HG03196 (cell line): ENCODE measurements at regions not wholly inside any gene's neighbourhood (a gene's known extent, or its start where the extent isn't known, plus 50 kb on each side); places are given as distances from the start of the nearest gene placed in this dataset.

Experiments used
- ATAC-seq: cut with Tn5 transposase; IDR thresholded peaks from one replicate; pipeline ENCODE4 v1.9.1; 2021; ENCODE audit not compliant: unreplicated experiment

GRCh38 chr10:2128991-2129390 lies 391.7 kb upstream of the ADARB2 start:
- no peak for ATAC-seq

- ATAC-seq: no peak
Observed at GRCh38 chr10:2124135-2124534, 386.8 kb upstream of the ADARB2 start.

DNA sequence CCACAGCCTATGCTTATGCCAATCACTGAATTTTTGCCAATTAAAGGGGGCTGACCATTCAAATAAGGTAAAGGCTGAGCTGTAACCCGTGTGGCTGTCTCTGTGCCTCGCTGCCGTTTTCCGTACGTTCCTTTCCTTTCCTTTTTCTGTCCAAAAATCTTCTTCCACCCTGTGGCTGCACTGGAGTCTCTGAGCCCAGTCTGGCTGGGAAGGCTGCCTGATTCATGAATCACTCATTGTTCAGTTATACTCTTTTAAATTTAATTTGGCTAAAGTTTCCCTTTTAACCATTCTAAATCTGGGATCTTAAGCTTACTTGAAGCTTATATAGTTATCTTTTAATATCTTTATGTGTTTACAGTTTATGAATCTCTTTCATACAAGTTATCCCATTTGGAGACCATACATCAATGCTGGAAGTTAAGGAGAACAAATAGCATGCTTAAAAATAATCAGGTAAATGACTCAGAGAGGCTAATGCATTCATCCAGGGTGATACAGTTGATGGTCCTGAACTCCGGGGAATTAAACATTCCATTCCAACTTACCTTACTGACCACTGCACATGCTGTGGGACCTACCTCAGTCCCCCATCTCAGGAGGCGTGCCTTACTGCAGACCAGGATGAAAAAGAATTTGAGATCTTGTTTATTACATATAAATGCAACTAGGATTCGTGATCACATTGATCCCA lies 385.3 kb upstream of the ADARB2 start:
- no peak for ATAC-seq

- no peak for ATAC-seq
Observed at GRCh38 chr10:2121929-2122328, 384.6 kb upstream of the ADARB2 start.

GRCh38 chr10:2121315-2121714 lies 384.0 kb upstream of the ADARB2 start:
- no peak for ATAC-seq

DNA sequence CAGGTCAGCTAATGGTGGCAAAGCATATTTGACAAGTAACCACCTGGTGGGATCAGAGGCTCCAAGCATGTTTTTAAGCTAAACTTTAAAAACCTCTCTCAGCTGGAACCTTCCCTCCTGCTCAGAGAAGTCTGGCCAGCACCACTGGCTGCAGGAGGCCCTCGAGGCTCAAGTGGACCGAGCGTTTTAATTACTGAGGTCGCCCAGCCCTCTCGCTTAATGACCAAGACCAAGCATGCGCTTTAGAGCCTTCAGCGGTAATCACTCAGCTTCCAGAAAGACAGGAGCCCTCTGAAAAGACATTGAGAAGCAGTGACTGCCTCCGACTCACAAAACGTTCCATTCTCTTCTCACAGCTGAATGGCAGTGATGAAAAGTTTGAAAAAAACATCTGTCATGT lies 383.4 kb upstream of the ADARB2 start:
- ATAC-seq: no peak

- ATAC-seq: no peak
Observed at GRCh38 chr10:2119316-2119715, 382.0 kb upstream of the ADARB2 start.

- ATAC-seq: no peak
Observed at GRCh38 chr10:2118201-2118600, 380.9 kb upstream of the ADARB2 start.

GRCh38 chr10:2117641-2118040 lies 380.3 kb upstream of the ADARB2 start:
- ATAC-seq: no peak

DNA sequence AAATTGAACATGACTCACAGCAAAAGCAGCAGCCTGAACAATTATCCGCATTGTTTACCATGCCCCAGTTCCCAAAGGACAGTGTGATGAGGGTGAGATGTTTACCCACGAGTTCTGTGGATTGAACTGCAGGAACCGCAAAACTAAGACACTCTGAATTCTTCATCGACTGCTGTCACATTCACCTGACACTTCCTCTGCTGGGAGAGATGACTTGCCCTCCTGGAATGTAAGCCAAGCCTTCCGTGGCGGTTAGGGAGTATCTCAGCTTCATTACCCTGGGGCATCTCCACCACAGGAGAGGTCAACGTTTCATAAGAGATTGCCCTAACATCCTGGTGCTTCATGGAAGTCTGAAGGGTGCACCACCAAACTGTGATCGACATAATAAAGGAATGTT lies 374.6 kb upstream of the ADARB2 start:
- no peak for ATAC-seq

DNA sequence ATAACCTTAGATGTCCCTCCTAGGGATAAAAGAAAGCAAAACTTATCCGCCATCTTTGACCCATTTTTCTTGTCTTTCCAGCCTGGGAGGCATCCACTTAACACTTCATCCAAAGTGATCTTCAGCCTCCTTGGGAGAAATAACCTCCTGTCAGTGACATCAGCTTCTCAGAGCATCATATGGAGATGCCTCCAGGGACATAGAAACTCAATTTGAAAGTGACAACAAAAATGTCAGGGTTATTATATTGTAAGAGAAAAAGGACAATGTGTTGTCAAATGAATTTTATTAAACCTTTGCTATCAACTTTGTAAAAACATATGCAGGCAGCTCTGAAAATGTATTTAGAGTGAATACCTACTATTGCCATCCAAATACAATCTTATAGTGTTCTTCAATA lies 371.2 kb upstream of the ADARB2 start:
- ATAC-seq: no peak

DNA sequence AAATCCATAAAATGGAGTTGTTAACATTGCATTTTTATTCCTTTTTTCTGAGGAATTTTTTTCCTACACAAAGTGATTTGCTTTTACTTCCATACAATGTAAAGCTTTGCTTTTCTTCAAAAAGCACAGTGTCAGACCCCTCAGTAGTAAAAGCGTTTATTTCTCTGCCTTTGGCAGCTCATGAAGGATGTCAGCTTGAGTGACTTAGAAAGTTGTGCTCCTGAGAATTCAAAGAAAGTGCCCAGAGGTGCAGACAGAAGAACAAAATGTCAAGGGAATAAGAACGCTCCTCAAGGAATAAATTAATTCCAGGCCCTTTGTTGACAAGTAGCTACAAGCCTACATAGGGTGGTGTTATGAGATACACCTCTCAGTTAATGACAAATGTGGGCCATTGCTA lies 369.3 kb upstream of the ADARB2 start:
- ATAC-seq: no peak

- no peak for ATAC-seq
Observed at GRCh38 chr10:2099321-2099720, 362.0 kb upstream of the ADARB2 start.

DNA sequence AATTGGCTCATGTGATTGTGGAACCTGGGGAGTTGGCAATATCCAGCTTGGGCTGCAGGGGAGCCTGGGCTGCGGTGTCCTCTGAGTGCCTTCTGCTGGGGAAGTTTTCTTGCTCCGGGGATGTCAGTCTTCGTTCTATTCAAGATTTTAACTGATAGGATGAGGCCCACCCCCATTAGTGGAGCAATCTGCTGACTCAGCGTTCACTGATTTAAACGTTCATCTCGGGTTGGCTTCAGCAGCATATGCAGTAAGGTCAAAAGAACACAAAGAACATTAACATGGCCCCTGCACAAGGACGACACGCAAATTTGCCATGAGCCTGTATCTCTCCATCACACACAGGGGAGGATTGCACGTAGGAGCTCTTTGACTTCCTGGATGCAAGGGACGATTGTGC lies 360.6 kb upstream of the ADARB2 start:
- no peak for ATAC-seq

DNA sequence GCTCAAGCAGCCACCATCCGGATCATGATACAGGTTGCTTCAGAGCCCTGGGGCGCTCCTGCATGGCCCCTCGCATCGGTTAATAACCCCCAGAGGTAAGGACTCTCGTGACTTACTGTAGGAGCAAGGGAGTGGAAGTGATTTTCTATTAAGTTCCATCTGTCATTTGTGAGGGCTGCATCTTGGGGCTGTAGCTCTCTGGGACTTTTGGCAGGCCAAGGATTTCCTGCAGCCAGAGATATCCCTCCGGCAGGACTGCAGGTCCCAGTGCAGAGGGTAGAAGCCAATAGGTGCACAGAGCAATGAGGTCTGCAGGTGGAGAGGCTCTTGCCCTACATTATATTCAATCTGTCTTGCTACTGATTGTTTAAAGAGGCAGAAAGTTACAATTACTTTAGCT lies 356.8 kb upstream of the ADARB2 start:
- ATAC-seq: no peak

GRCh38 chr10:2083591-2083990 lies 346.3 kb upstream of the ADARB2 start:
- ATAC-seq: no peak

- ATAC-seq: no peak
Observed at GRCh38 chr10:2081501-2081900, 344.2 kb upstream of the ADARB2 start.

GRCh38 chr10:2079603-2080078 lies 342.3 kb upstream of the ADARB2 start:
- no peak for ATAC-seq

GRCh38 chr10:2077231-2077630 lies 339.9 kb upstream of the ADARB2 start:
- ATAC-seq: no peak

DNA sequence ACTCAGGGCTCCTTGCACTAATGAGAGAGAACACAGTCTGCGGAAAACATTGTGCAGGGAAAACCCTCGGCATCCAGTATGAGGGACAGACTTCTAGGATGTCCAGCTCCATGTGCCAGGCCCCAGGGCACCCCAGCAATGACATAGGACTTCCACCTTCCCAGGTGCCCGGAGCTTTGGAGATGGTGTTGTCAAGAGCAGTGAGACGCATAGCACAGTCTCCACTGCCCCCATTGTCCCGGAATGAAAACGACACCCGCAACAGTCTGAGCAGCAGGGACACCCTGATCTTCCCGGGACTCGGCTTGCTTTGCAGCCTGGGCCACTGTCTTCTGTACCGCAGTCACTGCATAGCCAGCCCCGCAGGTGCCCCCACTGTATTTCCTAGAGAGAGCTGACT lies 339.2 kb upstream of the ADARB2 start:
- no peak for ATAC-seq

DNA sequence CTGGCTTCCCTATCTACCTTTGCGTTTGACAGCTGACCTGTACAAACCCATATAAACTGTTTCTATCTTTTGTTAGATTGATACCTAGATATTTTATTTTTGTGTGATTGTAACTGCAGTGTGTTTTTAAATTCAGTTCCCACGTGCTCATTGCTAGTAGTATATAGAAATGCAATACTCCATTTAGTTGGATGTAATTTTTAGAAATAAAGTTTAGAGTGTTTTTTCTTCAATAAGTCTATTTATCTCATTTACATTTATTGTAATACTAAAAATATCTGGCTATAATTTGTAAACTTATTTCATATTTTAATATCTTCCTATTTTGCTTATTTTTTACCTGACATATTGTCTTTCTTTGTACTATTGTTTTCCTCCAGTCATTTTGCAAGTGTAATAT lies 329.7 kb upstream of the ADARB2 start:
- no peak for ATAC-seq

GRCh38 chr10:2054728-2055127 lies 317.4 kb upstream of the ADARB2 start:
- no peak for ATAC-seq

DNA sequence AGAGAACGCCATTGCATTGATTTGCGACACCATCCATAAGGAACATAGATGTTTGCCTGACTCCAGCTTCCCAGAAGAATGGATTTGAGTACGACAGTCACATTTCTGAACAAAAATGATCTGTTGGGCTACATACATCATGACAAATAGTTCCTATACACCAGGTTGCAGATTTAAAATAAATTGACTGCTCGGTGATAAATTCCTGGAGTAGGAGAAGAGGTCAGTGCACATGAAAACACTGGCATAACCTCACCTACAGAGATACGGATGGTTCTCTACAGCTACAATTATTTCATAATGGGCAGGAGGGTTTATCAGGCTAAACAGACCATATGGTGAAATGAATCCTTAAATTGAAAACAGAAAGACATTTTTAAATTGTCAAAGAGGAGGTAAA lies 316.5 kb upstream of the ADARB2 start:
- ATAC-seq: no peak
